Body of pancreas (tissue), 4 donors: ENCODE measurements at regions not wholly inside any gene's neighbourhood (a gene's known extent, or its start where the extent isn't known, plus 50 kb on each side); places are given as distances from the start of the nearest gene placed in this dataset.
A peak's percentile ranks its signal among the peaks of the same experiment; 100 is the strongest.

Source experiments
- ATAC-seq: fragments of 150-250 bp; one replicate; pipeline ENCODE4 v1.9.1; 2016
- DNase-seq, 4 donors: peaks; one replicate each; pipeline ENCODE4 v3.0.0-alpha.2; 2019
- H3K27ac ChIP-seq, 4 donors: fragments of 200-600 bp; sonication (generic); 1 replicate in 3 of 4; 2 replicates in 1 of 4; pipeline versions ENCODE4 v1.5.1 to v1.6.1; 2016 to 2019; ENCODE audit warnings: mild to moderate bottlenecking in 1 of 4, mixed read lengths in 1 of 4, moderate library complexity in 1 of 4
- H3K27me3 ChIP-seq, 2 donors: fragments of 200-600 bp; sonication (generic); one replicate each; pipeline ENCODE4 v1.6.0; 2016; ENCODE audit warnings: mild to moderate bottlenecking in 1 of 2
- H3K36me3 ChIP-seq, 2 donors: fragments of 200-600 bp; sonication (generic); replicated peaks in 1 of 2; 2 replicates each; pipeline ENCODE4 v1.5.1; 2016; ENCODE audit warnings: low read depth in 2 of 2; ENCODE audit not compliant: insufficient read depth in 1 of 2
- H3K4me1 ChIP-seq: fragments of 200-600 bp; sonication (generic); one replicate; pipeline ENCODE4 v1.6.0; 2016
- H3K4me3 ChIP-seq, 2 donors: fragments of 200-600 bp; sonication (generic); 1 replicate in 1 of 2; 2 replicates in 1 of 2; pipeline ENCODE4 v1.5.1; 2016 to 2019
- H3K9me3 ChIP-seq, 3 donors: fragments of 200-600 bp; sonication (generic); 1 replicate in 2 of 3; 2 replicates in 1 of 3; pipeline ENCODE4 v1.5.1; 2016
- CTCF ChIP-seq, 7 experiments: fragments of 450-650 bp in 4 of 7; fragments of 200-600 bp in 3 of 7; sonication (generic) in 3 of 7; IDR thresholded peaks; one replicate each; pipeline ENCODE4 v1.5.1; 2016 to 2019; ENCODE audit warnings: antibody characterized with exemption in 7 of 7
- POLR2A ChIP-seq, 3 donors: fragments of 450-650 bp; IDR thresholded peaks; one replicate each; pipeline ENCODE4 v1.6.1; 2016; ENCODE audit warnings: antibody characterized with exemption in 3 of 3, mild to moderate bottlenecking in 2 of 3
- WGBS, 2 donors: methylation state at CpG; one replicate each; pipeline ENCODE4 v1.1.5; 2017; 5-methylcytosine and 5-hydroxymethylcytosine counted together
- intact Hi-C: fragments of 100-400 bp; cut with DNase I; formaldehyde crosslinking; loops from one replicate; pipeline ENCODE4 v1.15.1; 2023

- H3K36me3 ChIP-seq: no peaks in the 10 kb centered on the region
- no peaks in the 10 kb centered on the region for H3K9me3 ChIP-seq
- ATAC-seq (peak; percentile 40), DNase-seq (no peak)
- no peaks in the 10 kb centered on the region for H3K4me1 ChIP-seq
- no peak overlapping the region for H3K4me3 ChIP-seq
- H3K27me3 ChIP-seq: no peaks in the 10 kb centered on the region
- H3K27ac ChIP-seq: no peak overlapping the region
- intact Hi-C loops: no loop called here
- TF ChIP-seq CTCF (IDR thresholded peaks at IDR 0.05) (peak; percentile 23 to 70 (median 60)), POLR2A (IDR thresholded peaks at IDR 0.05) (no peak)
- 30 to 32% methylated on average over 4 of the region's 4 CpGs for WGBS, 2 donors
Measured at GRCh38 chr5:39570403-39571027, 145.7 kb upstream of the DAB2 start.

GRCh38 chr5:39569857-39570256 lies 145.1 kb upstream of the DAB2 start:
- H3K27ac ChIP-seq: no peak overlapping the region
- DNase-seq (no peak), ATAC-seq (no peak)
- H3K36me3 ChIP-seq: no peaks in the 10 kb centered on the region
- WGBS, 2 donors: 37 to 39% methylated on average over 3 of the region's 3 CpGs
- TF ChIP-seq CTCF (IDR thresholded peaks at IDR 0.05) (no peak), POLR2A (IDR thresholded peaks at IDR 0.05) (no peak)
- no peaks in the 10 kb centered on the region for H3K27me3 ChIP-seq
- no peaks in the 10 kb centered on the region for H3K4me1 ChIP-seq
- intact Hi-C loops: no loop called here
- H3K9me3 ChIP-seq: no peaks in the 10 kb centered on the region
- H3K4me3 ChIP-seq: no peak overlapping the region

GRCh38 chr5:39566891-39567290 lies 142.1 kb upstream of the DAB2 start:
- Histone ChIP-seq H3K27me3 (no peaks in the 10 kb centered on the region), H3K27ac (no peak overlapping the region), H3K4me1 (no peaks in the 10 kb centered on the region), H3K4me3 (no peak overlapping the region), H3K36me3 (no peaks in the 10 kb centered on the region), H3K9me3 (no peaks in the 10 kb centered on the region)
- DNase-seq (no peak), ATAC-seq (no peak)
- no peak for TF ChIP-seq POLR2A (IDR thresholded peaks at IDR 0.05)
- TF ChIP-seq CTCF (IDR thresholded peaks at IDR 0.05): no peak
- intact Hi-C loops: no loop called here

- no peak for ATAC-seq
- Histone ChIP-seq H3K27ac (no peak overlapping the region), H3K27me3 (no peaks in the 10 kb centered on the region), H3K4me3 (no peak overlapping the region), H3K4me1 (no peaks in the 10 kb centered on the region), H3K9me3 (no peaks in the 10 kb centered on the region), H3K36me3 (no peaks in the 10 kb centered on the region)
- no peak for TF ChIP-seq POLR2A (IDR thresholded peaks at IDR 0.05)
- no peak for TF ChIP-seq CTCF (IDR thresholded peaks at IDR 0.05)
- intact Hi-C loops: no loop called here
- WGBS, 2 donors: 81 to 83% methylated on average over 3 of the region's 3 CpGs
- no peak for DNase-seq
Measured at GRCh38 chr5:39566029-39566428, 141.2 kb upstream of the DAB2 start.

GRCh38 chr5:39561421-39561820 lies 136.6 kb upstream of the DAB2 start:
- no peak for DNase-seq
- Histone ChIP-seq H3K36me3 (no peaks in the 10 kb centered on the region), H3K9me3 (no peaks in the 10 kb centered on the region), H3K4me3 (no peak overlapping the region), H3K27me3 (no peaks in the 10 kb centered on the region), H3K4me1 (no peaks in the 10 kb centered on the region), H3K27ac (no peak overlapping the region)
- no peak for ATAC-seq
- WGBS, 2 donors: 29 to 50% methylated on average over 2 of the region's 2 CpGs
- TF ChIP-seq POLR2A (IDR thresholded peaks at IDR 0.05): no peak
- TF ChIP-seq CTCF (IDR thresholded peaks at IDR 0.05): no peak
- intact Hi-C loops: no loop called here
